Karpas-422 (cell line): ENCODE measurements at regions not wholly inside any gene's neighbourhood (a gene's known extent, or its start where the extent isn't known, plus 50 kb on each side); places are given as distances from the start of the nearest gene placed in this dataset.

Experiments used
- DNase-seq: peaks from one replicate; pipeline ENCODE4 v3.0.0-alpha.2; 2015
- H2AFZ ChIP-seq: fragments of 200-600 bp; sonication (generic); 2 replicates; pipeline ENCODE4 v1.6.1; 2014; ENCODE audit warnings: antibody characterized with exemption, low read length, mixed read lengths
- H3K27ac ChIP-seq: fragments of 200-600 bp; sonication (generic); 2 replicates; pipeline ENCODE4 v1.5.1; 2014; ENCODE audit warnings: mild to moderate bottlenecking, low read length, moderate library complexity
- H3K27me3 ChIP-seq: fragments of 200-600 bp; sonication (generic); 2 replicates; pipeline ENCODE4 v1.6.1; 2014; ENCODE audit warnings: low read length, mixed read lengths
- H3K36me3 ChIP-seq: fragments of 200-600 bp; sonication (generic); 2 replicates; pipeline ENCODE4 v1.6.1; 2014; ENCODE audit warnings: low read length, mixed read lengths; ENCODE audit not compliant: insufficient read depth
- H3K4me1 ChIP-seq: fragments of 200-600 bp; sonication (generic); 2 replicates; pipeline ENCODE4 v1.6.1; 2014; ENCODE audit warnings: mild to moderate bottlenecking, low read length, mixed read lengths
- H3K4me2 ChIP-seq: fragments of 200-600 bp; sonication (generic); 2 replicates; pipeline ENCODE4 v1.6.1; 2014; ENCODE audit warnings: low read length, low read depth, mild to moderate bottlenecking; ENCODE audit not compliant: poor library complexity, severe bottlenecking
- H3K4me3 ChIP-seq: fragments of 200-600 bp; sonication (generic); 2 replicates; pipeline ENCODE4 v1.5.1; 2014; ENCODE audit warnings: mild to moderate bottlenecking, antibody characterized with exemption, low read length, mixed read lengths
- H3K79me2 ChIP-seq: fragments of 200-600 bp; sonication (generic); 2 replicates; pipeline ENCODE4 v1.6.1; 2014; ENCODE audit warnings: mild to moderate bottlenecking, low read length, mixed read lengths
- H3K9ac ChIP-seq: fragments of 200-600 bp; sonication (generic); 2 replicates; pipeline ENCODE4 v1.6.0; 2014; ENCODE audit warnings: low read length
- H3K9me2 ChIP-seq: fragments of 200-600 bp; sonication (generic), shearing (Covaris generic); replicated peaks from 2 replicates; pipeline ENCODE4 v1.6.0; 2014; ENCODE audit warnings: mild to moderate bottlenecking, low read length, moderate library complexity; ENCODE audit not compliant: insufficient read depth
- H3K9me3 ChIP-seq: fragments of 300-700, 200-600 bp; sonication (generic); 2 replicates; pipeline ENCODE4 v1.6.1; 2014; ENCODE audit warnings: low read length, mixed read lengths
- H4K20me1 ChIP-seq: fragments of 200-600 bp; sonication (generic); 2 replicates; pipeline ENCODE4 v1.6.1; 2014; ENCODE audit warnings: mild to moderate bottlenecking, antibody characterized with exemption, low read length, low read depth; ENCODE audit not compliant: insufficient read depth

DNA sequence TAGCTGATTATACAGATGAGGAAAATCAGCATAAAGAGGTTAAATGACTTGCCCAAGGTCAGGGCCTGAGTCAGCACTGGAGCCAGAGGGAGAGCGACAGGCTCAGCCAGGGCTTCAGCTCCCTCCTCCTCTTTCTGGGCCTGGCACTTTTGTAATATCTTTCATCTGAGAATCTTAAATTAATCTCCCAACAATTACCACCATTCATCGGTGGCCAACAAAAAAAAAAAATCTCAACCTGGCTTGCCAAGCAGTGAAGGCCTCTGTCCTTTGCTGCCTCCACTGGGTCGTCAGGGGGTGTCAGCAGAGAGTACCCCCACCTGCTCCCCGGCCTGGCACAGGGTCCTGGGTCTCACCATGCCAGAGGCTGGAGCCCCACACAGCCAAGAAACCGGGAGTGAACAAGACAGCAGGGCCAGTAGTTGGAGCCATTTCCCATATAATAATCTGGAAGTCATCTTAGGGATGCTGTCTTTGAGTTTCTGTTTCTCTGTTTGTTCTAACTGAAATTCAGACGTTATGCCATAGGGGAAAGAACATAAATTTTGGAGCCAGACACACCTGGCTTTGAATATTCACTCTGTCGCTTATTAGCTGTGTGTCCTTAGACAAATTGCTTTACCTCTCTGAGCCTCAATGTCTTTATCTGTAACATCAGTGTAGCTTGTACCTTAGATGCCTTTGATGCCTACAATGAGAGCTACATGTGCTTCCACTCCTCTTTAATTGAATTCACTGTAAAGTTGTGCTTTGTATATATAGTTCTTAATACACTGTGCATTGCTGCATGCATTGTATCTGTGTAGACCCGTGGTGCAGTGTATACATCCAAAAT is 299.9 kb upstream of the MSX2 start:
- Histone ChIP-seq H3K9me3 (no peaks in the 10 kb centered on the region), H3K27ac (no peak overlapping the region), H4K20me1 (no peaks in the 10 kb centered on the region), H2AFZ (no peak overlapping the region), H3K27me3 (no peaks in the 10 kb centered on the region), H3K4me1 (no peaks in the 10 kb centered on the region), H3K79me2 (no peaks in the 10 kb centered on the region), H3K9ac (no peak overlapping the region), H3K36me3 (no peaks in the 10 kb centered on the region), H3K4me3 (no peak overlapping the region), H3K4me2 (no peak overlapping the region), H3K9me2 (no peaks in the 10 kb centered on the region)
- no peak for DNase-seq

DNA sequence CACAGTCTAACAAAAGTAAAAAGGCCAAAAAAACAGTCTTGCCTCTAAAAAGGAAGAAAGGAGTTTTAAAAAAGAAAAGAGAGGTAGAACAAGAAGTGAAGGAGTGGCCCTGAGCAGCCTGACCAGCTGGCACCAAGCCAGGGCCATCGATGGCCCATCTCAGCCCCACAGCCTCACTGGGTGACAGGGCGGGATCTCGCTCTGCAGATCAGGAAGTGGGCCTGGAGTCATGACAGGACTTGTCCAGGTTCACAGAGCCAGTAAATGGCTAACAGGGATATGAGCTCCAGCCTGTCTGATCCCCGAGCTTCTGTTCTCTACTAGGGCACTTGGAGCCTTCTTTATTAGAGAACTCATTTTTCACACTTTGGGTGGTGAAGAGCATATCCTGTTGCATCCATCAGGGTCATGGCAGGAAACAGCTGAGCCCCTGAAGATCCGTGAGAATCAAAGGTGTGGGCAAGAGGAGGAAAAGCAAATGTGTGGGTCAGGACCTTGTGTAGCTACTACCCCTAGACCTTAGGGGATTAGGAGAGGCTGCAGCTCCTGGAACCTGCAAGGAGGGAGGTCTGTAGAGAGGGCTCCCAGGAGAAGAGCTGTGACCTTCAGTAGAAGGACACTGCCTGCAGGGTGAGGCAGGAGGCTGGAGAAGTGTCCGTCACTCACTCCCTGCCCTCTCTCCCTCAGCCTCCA is 299.0 kb upstream of the MSX2 start:
- DNase-seq, result no peak
- Histone ChIP-seq H2AFZ (no peak overlapping the region), H3K4me2 (no peak overlapping the region), H3K27me3 (no peaks in the 10 kb centered on the region), H4K20me1 (no peaks in the 10 kb centered on the region), H3K4me3 (no peak overlapping the region), H3K9me3 (no peaks in the 10 kb centered on the region), H3K27ac (no peak overlapping the region), H3K9me2 (no peaks in the 10 kb centered on the region), H3K9ac (no peak overlapping the region), H3K79me2 (no peaks in the 10 kb centered on the region), H3K4me1 (no peaks in the 10 kb centered on the region), H3K36me3 (no peaks in the 10 kb centered on the region)

DNA sequence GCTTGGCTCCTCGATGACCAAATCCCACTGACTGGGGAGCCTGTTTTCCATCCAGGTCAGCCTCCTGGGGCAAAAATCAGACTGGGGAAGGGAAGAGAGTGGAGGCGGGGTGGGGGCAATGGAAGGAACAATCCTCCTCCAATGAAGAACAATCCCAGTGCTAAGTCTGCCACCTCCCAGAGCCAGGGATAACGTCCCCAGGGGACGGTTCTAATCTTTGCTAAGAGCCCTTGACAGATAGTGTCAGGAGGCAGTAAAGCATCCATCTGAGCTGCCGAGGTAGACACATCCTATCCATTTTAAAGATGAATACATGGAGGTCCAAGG is 298.5 kb upstream of the MSX2 start:
- H3K9me2 ChIP-seq, result no peaks in the 10 kb centered on the region
- H3K4me2 ChIP-seq, result no peak overlapping the region
- H4K20me1 ChIP-seq, result no peaks in the 10 kb centered on the region
- no peaks in the 10 kb centered on the region for H3K27me3 ChIP-seq
- H2AFZ ChIP-seq, result no peak overlapping the region
- H3K27ac ChIP-seq, result no peak overlapping the region
- no peak overlapping the region for H3K4me3 ChIP-seq
- H3K9me3 ChIP-seq, result no peaks in the 10 kb centered on the region
- H3K79me2 ChIP-seq, result no peaks in the 10 kb centered on the region
- H3K36me3 ChIP-seq, result no peaks in the 10 kb centered on the region
- no peaks in the 10 kb centered on the region for H3K4me1 ChIP-seq
- no peak for DNase-seq
- H3K9ac ChIP-seq, result no peak overlapping the region

GRCh38 chr5:174426388-174426787 is 298.0 kb upstream of the MSX2 start:
- no peaks in the 10 kb centered on the region for H3K4me1 ChIP-seq
- no peaks in the 10 kb centered on the region for H3K36me3 ChIP-seq
- no peaks in the 10 kb centered on the region for H3K79me2 ChIP-seq
- H3K9me3 ChIP-seq, result no peaks in the 10 kb centered on the region
- no peaks in the 10 kb centered on the region for H4K20me1 ChIP-seq
- H3K27ac ChIP-seq, result no peak overlapping the region
- no peak for DNase-seq
- H3K9me2 ChIP-seq, result no peaks in the 10 kb centered on the region
- no peaks in the 10 kb centered on the region for H3K27me3 ChIP-seq
- H2AFZ ChIP-seq, result no peak overlapping the region
- no peak overlapping the region for H3K4me3 ChIP-seq
- H3K9ac ChIP-seq, result no peak overlapping the region
- no peak overlapping the region for H3K4me2 ChIP-seq

DNA sequence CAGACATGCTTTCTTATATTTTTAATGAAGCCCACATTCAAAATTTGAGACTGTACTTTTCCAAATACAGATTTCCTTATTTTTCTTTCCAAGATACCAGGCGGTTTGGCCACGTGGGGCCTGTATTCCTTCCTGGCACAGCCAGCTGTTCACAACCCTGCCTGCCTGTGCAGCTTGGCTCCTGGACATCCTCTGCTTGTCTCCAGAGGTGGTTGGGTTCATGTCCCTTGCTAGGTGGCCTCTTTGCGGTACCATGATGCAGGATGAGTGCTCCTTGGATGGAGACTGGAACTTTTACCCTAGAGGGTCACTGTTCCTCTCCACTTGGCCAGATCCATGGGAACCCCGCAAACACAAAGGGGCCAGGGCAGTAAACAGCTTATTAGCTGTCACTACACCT is 297.5 kb upstream of the MSX2 start:
- no peak for DNase-seq
- no peaks in the 10 kb centered on the region for H3K9me2 ChIP-seq
- H3K36me3 ChIP-seq, result no peaks in the 10 kb centered on the region
- no peak overlapping the region for H2AFZ ChIP-seq
- no peaks in the 10 kb centered on the region for H3K4me1 ChIP-seq
- no peak overlapping the region for H3K4me2 ChIP-seq
- no peaks in the 10 kb centered on the region for H4K20me1 ChIP-seq
- H3K27ac ChIP-seq, result no peak overlapping the region
- no peaks in the 10 kb centered on the region for H3K79me2 ChIP-seq
- no peaks in the 10 kb centered on the region for H3K9me3 ChIP-seq
- no peak overlapping the region for H3K9ac ChIP-seq
- H3K27me3 ChIP-seq, result no peaks in the 10 kb centered on the region
- H3K4me3 ChIP-seq, result no peak overlapping the region

- DNase-seq, result no peak
- no peak overlapping the region for H2AFZ ChIP-seq
- no peak overlapping the region for H3K4me3 ChIP-seq
- no peaks in the 10 kb centered on the region for H3K9me2 ChIP-seq
- no peaks in the 10 kb centered on the region for H3K4me1 ChIP-seq
- no peak overlapping the region for H3K27ac ChIP-seq
- H3K79me2 ChIP-seq, result no peaks in the 10 kb centered on the region
- no peak overlapping the region for H3K9ac ChIP-seq
- H4K20me1 ChIP-seq, result no peaks in the 10 kb centered on the region
- H3K27me3 ChIP-seq, result no peaks in the 10 kb centered on the region
- H3K4me2 ChIP-seq, result no peak overlapping the region
- no peaks in the 10 kb centered on the region for H3K9me3 ChIP-seq
- no peaks in the 10 kb centered on the region for H3K36me3 ChIP-seq
Observed at GRCh38 chr5:174427304-174427703, 297.1 kb upstream of the MSX2 start.

GRCh38 chr5:174428895-174429294 is 295.5 kb upstream of the MSX2 start:
- Histone ChIP-seq H3K4me3 (no peak overlapping the region), H3K36me3 (no peaks in the 10 kb centered on the region), H3K9ac (no peak overlapping the region), H2AFZ (no peak overlapping the region), H4K20me1 (no peaks in the 10 kb centered on the region), H3K4me1 (no peaks in the 10 kb centered on the region), H3K9me3 (no peaks in the 10 kb centered on the region), H3K4me2 (no peak overlapping the region), H3K27ac (no peak overlapping the region), H3K27me3 (no peaks in the 10 kb centered on the region), H3K79me2 (no peaks in the 10 kb centered on the region), H3K9me2 (no peaks in the 10 kb centered on the region)
- no peak for DNase-seq

DNA sequence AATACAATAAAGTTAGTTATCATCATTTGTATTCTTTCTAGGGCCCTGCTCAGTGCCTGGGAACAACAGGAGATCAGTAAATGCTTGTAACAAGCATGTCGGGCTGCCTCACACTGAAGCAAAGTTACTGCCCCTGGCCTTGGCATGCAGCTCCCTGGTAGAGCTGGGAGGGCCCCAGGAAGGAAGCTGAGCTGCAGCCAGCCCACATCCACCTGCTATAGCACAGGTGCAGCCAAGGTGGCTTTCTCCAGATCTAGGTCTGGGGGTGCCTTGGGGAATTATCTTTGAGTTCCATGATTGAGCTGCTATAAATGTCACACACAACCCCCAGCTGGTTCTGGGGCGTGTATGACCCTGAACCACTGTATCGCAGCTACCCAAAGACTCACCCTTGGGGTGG is 293.4 kb upstream of the MSX2 start:
- H4K20me1 ChIP-seq, result no peaks in the 10 kb centered on the region
- H2AFZ ChIP-seq, result no peak overlapping the region
- H3K79me2 ChIP-seq, result no peaks in the 10 kb centered on the region
- H3K27me3 ChIP-seq, result no peaks in the 10 kb centered on the region
- no peaks in the 10 kb centered on the region for H3K9me2 ChIP-seq
- no peaks in the 10 kb centered on the region for H3K4me1 ChIP-seq
- H3K4me2 ChIP-seq, result no peak overlapping the region
- H3K9me3 ChIP-seq, result no peaks in the 10 kb centered on the region
- no peak overlapping the region for H3K27ac ChIP-seq
- no peaks in the 10 kb centered on the region for H3K36me3 ChIP-seq
- DNase-seq, result no peak
- no peak overlapping the region for H3K4me3 ChIP-seq
- H3K9ac ChIP-seq, result no peak overlapping the region
